Spleen (tissue), 7 donors: ENCODE measurements at regions not wholly inside any gene's neighbourhood (a gene's known extent, or its start where the extent isn't known, plus 50 kb on each side); places are given as distances from the start of the nearest gene placed in this dataset.

Experiments
- CTCF ChIP-seq, 11 experiments: fragments of 200-600 bp in 7 of 11; fragments of 450-650 bp in 4 of 11; sonication (generic) in 4 of 11; IDR thresholded peaks in 8 of 11; conservative IDR thresholded peaks in 3 of 11; 1 replicate in 7 of 11; 2 replicates in 4 of 11; pipeline versions ENCODE4 v1.4.0 to v1.8.0; 2016 to 2021; ENCODE audit warnings: antibody characterized with exemption in 11 of 11, inconsistent platforms in 4 of 11, mild to moderate bottlenecking in 1 of 11
- POLR2A ChIP-seq, 3 donors: fragments of 450-650 bp; IDR thresholded peaks; one replicate each; pipeline ENCODE4 v1.5.1; 2017; ENCODE audit warnings: antibody characterized with exemption in 3 of 3, mild to moderate bottlenecking in 1 of 3
- POLR2AphosphoS5 ChIP-seq, 3 donors: sonication (generic); formaldehyde crosslinking; IDR thresholded peaks; one replicate each; pipeline ENCODE4 v1.5.1; 2017; ENCODE audit warnings: antibody characterized with exemption in 3 of 3
- donor health status: DM: no; HTN: no; CAD: no; lungs with moderate emphysema.
- donor health status: DM: no; HTN: no; CAD: no.
- donor health status: DM: no; HTN: no; CAD: no.

GRCh38 chr3:81838457-81838856, 77.0 kb upstream of the GBE1 start:
- no peak for TF ChIP-seq CTCF (IDR thresholded peaks at IDR 0.05 in 8 of 11, conservative IDR thresholded peaks at IDR 0.05 in 3 of 11)
- no peak for TF ChIP-seq POLR2A (IDR thresholded peaks at IDR 0.05)
- no peak for TF ChIP-seq POLR2AphosphoS5 (IDR thresholded peaks at IDR 0.05)
